Loucy (cell line): ENCODE measurements at regions not wholly inside any gene's neighbourhood (a gene's known extent, or its start where the extent isn't known, plus 50 kb on each side); places are given as distances from the start of the nearest gene placed in this dataset.
"Not testable (repeated sequence)": the region's sequence is repeated elsewhere in the genome, so short reads cannot be mapped to it uniquely, and the experiment has no call there.

Experiments used
- H2AFZ ChIP-seq: fragments of 200-600 bp; sonication (generic); 2 replicates; pipeline ENCODE4 v1.6.0; 2016; ENCODE audit warnings: antibody characterized with exemption, mild to moderate bottlenecking, low read length, moderate library complexity
- H3F3A ChIP-seq: fragments of 200-600 bp; 2 replicates; pipeline ENCODE4 v1.6.0; 2016; ENCODE audit warnings: antibody characterized with exemption, low read depth, mild to moderate bottlenecking
- H3K27me3 ChIP-seq: fragments of 200-600 bp; sonication (generic); 2 replicates; pipeline ENCODE4 v1.6.1; 2014; ENCODE audit warnings: low read length, mild to moderate bottlenecking; ENCODE audit not compliant: insufficient read depth, poor library complexity, severe bottlenecking
- H3K36me3 ChIP-seq: fragments of 200-600 bp; sonication (generic); 2 replicates; pipeline ENCODE4 v1.6.1; 2016; ENCODE audit warnings: low read length; ENCODE audit not compliant: insufficient read depth
- H3K4me1 ChIP-seq: fragments of 200-600 bp; sonication (generic); 2 replicates; pipeline ENCODE4 v1.5.1; 2014; ENCODE audit warnings: low read length, mild to moderate bottlenecking; ENCODE audit not compliant: insufficient read depth, poor library complexity, severe bottlenecking
- H3K4me2 ChIP-seq: fragments of 200-600 bp; sonication (generic); 2 replicates; pipeline ENCODE4 v1.6.0; 2014; ENCODE audit warnings: antibody characterized with exemption, low read length, low read depth, mild to moderate bottlenecking; ENCODE audit not compliant: poor library complexity, severe bottlenecking
- H3K4me3 ChIP-seq: fragments of 200-600 bp; sonication (generic); 2 replicates; pipeline ENCODE4 v1.5.1; 2014; ENCODE audit warnings: low read length, mild to moderate bottlenecking, mixed read lengths; ENCODE audit not compliant: poor library complexity, severe bottlenecking
- H3K79me2 ChIP-seq: fragments of 200-600 bp; sonication (generic); 2 replicates; pipeline ENCODE4 v1.6.1; 2014; ENCODE audit warnings: low read length; ENCODE audit not compliant: insufficient read depth
- H3K9ac ChIP-seq: fragments of 200-600 bp; sonication (generic); 2 replicates; pipeline ENCODE4 v1.6.0; 2014; ENCODE audit warnings: mild to moderate bottlenecking, low read depth, low read length, moderate library complexity; ENCODE audit not compliant: poor library complexity, severe bottlenecking
- H3K9me2 ChIP-seq: fragments of 200-600 bp; sonication (generic); replicated peaks from 2 replicates; pipeline ENCODE4 v1.6.1; 2016; ENCODE audit warnings: low read depth, low read length, mixed read lengths
- H3K9me3 ChIP-seq: fragments of 200-600 bp; sonication (generic); 2 replicates; pipeline ENCODE4 v1.6.1; 2014; ENCODE audit warnings: mild to moderate bottlenecking, antibody characterized with exemption, low read length, low read depth; ENCODE audit not compliant: insufficient read depth
- H4K20me1 ChIP-seq: fragments of 200-600 bp; sonication (generic); 2 replicates; pipeline ENCODE4 v1.6.0; 2014; ENCODE audit warnings: antibody characterized with exemption, low read length, mild to moderate bottlenecking; ENCODE audit not compliant: insufficient read depth, poor library complexity, severe bottlenecking
- CTCF ChIP-seq: fragments of 200-600 bp; sonication (generic); conservative IDR thresholded peaks from 2 replicates; pipeline ENCODE4 v1.5.1; 2014; ENCODE audit warnings: mild to moderate bottlenecking, antibody characterized with exemption, low read length
- EZH2phosphoT487 ChIP-seq: fragments of 200-600 bp; IDR thresholded peaks from 2 replicates; pipeline ENCODE4 v1.6.1; 2018; ENCODE audit warnings: antibody characterized with exemption, mild to moderate bottlenecking, moderate library complexity, borderline replicate concordance

GRCh38 chr6:85344996-85345395 lies 104.9 kb upstream of the NT5E start:
- H4K20me1 ChIP-seq: no peaks in the 10 kb centered on the region
- H3F3A ChIP-seq: no peaks in the 10 kb centered on the region
- no peak overlapping the region for H3K4me3 ChIP-seq
- H3K4me1 ChIP-seq: no peaks in the 10 kb centered on the region
- H2AFZ ChIP-seq: no peak overlapping the region
- no peaks in the 10 kb centered on the region for H3K9me2 ChIP-seq
- no peak overlapping the region for H3K4me2 ChIP-seq
- H3K27me3 ChIP-seq: no peaks in the 10 kb centered on the region
- H3K79me2 ChIP-seq: no peaks in the 10 kb centered on the region
- no peaks in the 10 kb centered on the region for H3K36me3 ChIP-seq
- no peaks in the 10 kb centered on the region for H3K9me3 ChIP-seq
- TF ChIP-seq EZH2phosphoT487 (no peak), CTCF (no peak)
- no peak overlapping the region for H3K9ac ChIP-seq

DNA sequence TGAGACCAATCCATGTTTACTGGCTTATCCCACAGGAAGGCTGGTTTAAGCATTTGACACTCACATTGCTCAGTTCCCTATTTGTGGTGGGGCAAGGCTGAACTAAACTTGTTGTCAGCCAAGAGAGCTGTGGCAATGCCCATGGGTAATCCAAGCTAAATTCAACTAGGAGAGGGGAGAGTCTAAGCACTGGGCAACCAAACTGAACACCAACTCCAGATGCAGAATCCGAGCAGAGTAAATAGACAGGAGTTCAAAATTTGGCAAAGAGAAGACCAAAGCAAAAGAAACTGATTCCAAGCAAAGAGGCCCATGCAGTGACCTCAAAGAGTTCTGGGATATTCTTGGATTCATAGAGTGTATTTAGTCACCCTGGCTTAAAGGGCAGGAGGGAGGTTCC lies 106.5 kb upstream of the NT5E start:
- no peaks in the 10 kb centered on the region for H4K20me1 ChIP-seq
- no peaks in the 10 kb centered on the region for H3K9me2 ChIP-seq
- no peaks in the 10 kb centered on the region for H3K4me1 ChIP-seq
- H2AFZ ChIP-seq: no peak overlapping the region
- H3K4me3 ChIP-seq: no peak overlapping the region
- no peak overlapping the region for H3K4me2 ChIP-seq
- no peaks in the 10 kb centered on the region for H3K27me3 ChIP-seq
- no peak overlapping the region for H3K9ac ChIP-seq
- H3K36me3 ChIP-seq: no peaks in the 10 kb centered on the region
- H3F3A ChIP-seq: no peaks in the 10 kb centered on the region
- H3K9me3 ChIP-seq: no peaks in the 10 kb centered on the region
- no peaks in the 10 kb centered on the region for H3K79me2 ChIP-seq
- TF ChIP-seq EZH2phosphoT487 (no peak), CTCF (no peak)

- Histone ChIP-seq H3K9me2 (no peaks in the 10 kb centered on the region), H3F3A (no peaks in the 10 kb centered on the region), H3K9me3 (no peaks in the 10 kb centered on the region), H3K4me1 (no peaks in the 10 kb centered on the region), H4K20me1 (no peaks in the 10 kb centered on the region), H3K9ac (no peak overlapping the region), H3K27me3 (no peaks in the 10 kb centered on the region), H2AFZ (no peak overlapping the region), H3K4me2 (no peak overlapping the region), H3K79me2 (no peaks in the 10 kb centered on the region), H3K4me3 (no peak overlapping the region), H3K36me3 (no peaks in the 10 kb centered on the region)
- TF ChIP-seq CTCF: no peak
- TF ChIP-seq EZH2phosphoT487: no peak
Observed at GRCh38 chr6:85329196-85329595, 120.7 kb upstream of the NT5E start.

DNA sequence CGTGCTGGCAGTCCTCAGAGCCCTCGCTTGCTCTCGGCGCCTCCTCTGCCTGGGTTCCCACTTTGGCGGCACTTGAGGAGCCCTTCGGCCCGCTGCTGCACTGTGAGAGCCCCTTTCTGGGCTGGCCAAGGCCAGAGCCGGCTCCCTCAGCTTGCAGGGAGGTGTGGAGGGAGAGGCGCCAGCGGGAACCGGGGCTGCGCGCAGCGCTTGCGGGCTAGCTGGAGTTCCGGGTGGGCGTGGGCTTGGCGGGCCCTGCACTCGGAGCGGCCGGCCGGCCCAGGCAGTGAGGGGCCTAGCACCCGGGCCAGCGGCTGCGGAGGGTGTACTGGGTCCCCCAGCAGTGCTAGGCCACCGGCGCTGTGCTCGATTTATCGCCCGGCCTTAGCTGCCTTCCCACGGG lies 124.1 kb upstream of the NT5E start:
- H3K4me1 ChIP-seq, H3K36me3 ChIP-seq, H3K4me3 ChIP-seq, H2AFZ ChIP-seq, H3K9me3 ChIP-seq, H4K20me1 ChIP-seq, H3K27me3 ChIP-seq, H3K79me2 ChIP-seq, H3K9ac ChIP-seq, H3F3A ChIP-seq, H3K9me2 ChIP-seq, H3K4me2 ChIP-seq: not testable (repeated sequence)
